Dermis microvascular lymphatic vessel endothelial cell (primary cell): ENCODE measurements at regions not wholly inside any gene's neighbourhood (a gene's known extent, or its start where the extent isn't known, plus 50 kb on each side); places are given as distances from the start of the nearest gene placed in this dataset.
"Not testable (repeated sequence)": the region's sequence is repeated elsewhere in the genome, so short reads cannot be mapped to it uniquely, and the experiment has no call there.

Experiments used
- DNase-seq, 2 donors: peaks; one replicate each; pipeline versions ENCODE4 v3.0.0 to v3.0.0-alpha.2; 2010; ENCODE audit warnings: low read depth in 2 of 2

- DNase-seq: no peak
Observed at GRCh38 chr4:3615386-3616286, 83.4 kb upstream of the LRPAP1 start.

- no peak for DNase-seq
Observed at GRCh38 chr4:3614731-3614980, 82.4 kb upstream of the LRPAP1 start.

GRCh38 chr4:3613967-3614730, 81.9 kb upstream of the LRPAP1 start:
- no peak for DNase-seq

- DNase-seq: no peak
Observed at GRCh38 chr4:3612934-3613333, 80.7 kb upstream of the LRPAP1 start.

GRCh38 chr4:3612281-3612680, 80.1 kb upstream of the LRPAP1 start:
- no peak for DNase-seq

GRCh38 chr4:3611778-3612177, 79.6 kb upstream of the LRPAP1 start:
- DNase-seq: no peak

GRCh38 chr4:3610851-3611250, 78.6 kb upstream of the LRPAP1 start:
- DNase-seq: not testable (repeated sequence)

GRCh38 chr4:3609905-3610304, 77.7 kb upstream of the LRPAP1 start:
- not testable (repeated sequence) for DNase-seq

DNA sequence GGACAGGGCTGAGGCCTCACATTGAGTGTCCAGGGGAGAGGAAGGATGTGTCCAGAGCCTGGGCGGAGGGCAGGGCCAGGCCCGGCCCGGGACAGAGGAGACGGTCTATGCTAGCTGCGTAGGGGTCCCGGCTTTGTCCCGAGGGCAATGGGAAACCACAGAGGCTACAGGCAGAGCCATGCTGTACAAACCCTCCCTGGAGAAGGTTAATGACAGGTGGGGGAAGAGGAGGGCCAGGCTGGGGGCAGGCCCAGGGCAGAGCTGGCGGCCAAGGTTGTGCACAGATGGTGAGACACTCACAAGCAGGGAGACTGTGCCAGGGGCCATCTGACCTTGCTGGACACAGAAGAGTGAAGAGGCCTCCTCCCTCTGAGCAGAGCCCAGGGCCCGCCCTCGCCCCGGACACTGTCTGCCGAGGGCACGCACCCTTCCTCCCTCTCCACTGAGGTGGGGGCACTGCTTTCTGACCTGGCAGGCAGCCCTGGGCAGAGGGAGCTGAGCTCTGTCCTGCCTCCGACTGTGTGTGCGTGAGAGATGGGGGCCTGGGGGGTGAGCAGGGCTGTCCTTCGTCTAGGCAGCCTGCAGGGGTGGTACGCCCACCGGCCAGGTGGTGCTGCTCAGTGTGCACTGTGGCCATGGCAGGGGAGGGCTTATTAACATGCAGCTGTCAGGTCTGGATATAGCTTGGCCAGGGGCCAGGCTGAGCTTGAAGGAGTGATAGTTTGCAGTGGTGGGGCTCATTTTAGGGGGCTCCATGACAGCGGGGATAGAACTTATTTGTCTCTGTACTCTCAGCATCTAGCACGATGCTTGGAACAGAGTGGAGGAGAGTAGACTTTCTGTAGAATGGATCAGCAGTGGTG, 75.7 kb upstream of the LRPAP1 start:
- DNase-seq: no peak

DNA sequence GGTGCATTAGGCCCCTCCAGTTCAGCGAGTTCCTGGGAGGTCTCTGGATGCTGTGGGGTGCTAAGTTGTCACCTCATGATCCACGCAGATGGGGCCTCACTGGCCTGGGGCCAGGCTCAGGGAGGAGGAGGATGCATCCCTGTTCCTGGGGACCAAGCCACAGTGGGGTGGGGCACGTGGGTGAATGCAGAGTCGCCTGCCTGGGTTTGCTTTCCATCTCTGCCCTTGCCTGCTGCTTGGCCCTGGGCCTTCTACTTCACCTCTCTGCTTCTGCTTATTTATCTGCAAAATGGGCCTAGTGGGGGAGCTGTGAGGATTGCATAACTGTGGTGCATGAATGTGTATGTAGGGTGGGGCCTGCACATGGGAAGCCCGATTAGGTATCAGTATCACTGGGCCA, 74.6 kb upstream of the LRPAP1 start:
- DNase-seq: not testable (repeated sequence)

DNA sequence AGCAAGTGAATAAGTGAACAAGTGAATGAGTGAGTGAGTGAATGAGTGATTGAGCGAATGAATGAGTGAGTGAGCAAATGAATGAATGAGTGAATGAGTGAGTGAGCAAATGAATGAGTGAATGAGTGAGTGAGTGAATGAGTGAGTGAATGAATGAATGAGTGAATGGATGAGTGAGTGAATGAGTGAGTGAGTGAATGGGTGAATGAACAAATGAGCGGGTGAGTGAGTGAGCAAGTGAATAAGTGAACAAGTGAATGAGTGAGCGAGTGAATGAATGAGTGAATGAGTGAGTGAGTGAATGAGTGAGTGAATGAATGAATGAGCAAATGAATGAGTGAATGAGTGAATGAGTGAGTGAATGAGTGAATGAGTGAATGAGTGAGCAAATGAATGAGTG, 74.0 kb upstream of the LRPAP1 start:
- not testable (repeated sequence) for DNase-seq

DNA sequence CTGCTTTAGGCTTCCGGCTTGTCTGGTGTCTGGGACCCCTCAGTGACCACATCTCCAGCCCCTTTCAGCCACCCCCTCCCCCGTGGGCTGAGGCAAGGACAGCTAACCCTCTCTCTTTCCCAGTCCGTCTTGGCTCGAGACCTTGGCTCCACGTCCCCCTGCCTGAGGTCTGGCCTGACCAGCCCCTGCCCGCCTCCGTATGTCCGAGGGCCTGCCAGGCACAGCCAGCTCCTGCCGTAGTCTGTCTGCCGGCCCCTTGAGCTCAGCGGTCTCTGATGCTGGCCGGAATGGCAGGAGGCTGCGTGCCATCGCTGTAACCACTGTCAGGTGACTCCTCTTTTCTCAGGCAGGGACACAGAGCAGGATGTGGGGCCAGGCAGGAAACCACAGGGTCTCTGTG, 73.3 kb upstream of the LRPAP1 start:
- no peak for DNase-seq

DNA sequence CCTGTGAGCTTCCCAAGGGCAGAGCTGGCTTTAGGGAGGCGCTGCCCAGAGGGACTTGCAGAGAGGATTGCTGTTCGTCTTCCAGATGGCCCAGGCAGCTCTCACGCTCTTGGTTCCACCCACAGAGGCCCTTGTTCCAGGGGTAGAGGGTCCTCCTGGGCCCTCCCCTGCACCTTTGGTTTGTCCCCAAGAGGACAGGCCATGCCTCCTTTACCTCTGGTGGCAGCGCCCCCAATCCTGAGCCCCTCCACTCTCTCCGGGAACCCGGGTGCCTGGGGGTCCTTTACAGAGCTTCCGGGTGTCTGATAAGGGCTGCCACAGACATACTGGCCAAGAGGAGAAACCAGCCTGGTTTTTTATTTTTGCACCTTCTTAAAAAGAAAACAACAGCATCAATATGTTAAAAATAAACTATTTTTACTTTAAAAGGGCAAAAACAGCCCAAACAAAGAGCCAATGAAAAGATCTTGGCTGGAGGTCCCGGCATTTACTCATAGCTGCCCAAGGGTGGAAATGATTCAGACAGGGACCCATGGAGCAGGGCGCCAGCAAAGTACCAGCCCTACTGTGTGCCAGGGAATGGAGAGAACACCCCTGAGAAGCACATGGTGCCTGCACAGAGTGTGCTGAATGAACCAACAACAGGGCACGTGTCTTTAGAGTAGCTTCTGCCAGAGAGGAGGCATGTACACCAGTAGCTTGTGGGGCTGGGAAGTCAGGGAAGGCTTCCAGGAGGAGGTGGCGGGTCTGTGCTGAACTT, 70.8 kb upstream of the LRPAP1 start:
- not testable (repeated sequence) for DNase-seq

- no peak for DNase-seq
Observed at GRCh38 chr4:3601992-3602391, 69.8 kb upstream of the LRPAP1 start.

GRCh38 chr4:3601108-3601690, 69.0 kb upstream of the LRPAP1 start:
- not testable (repeated sequence) for DNase-seq

- no peak for DNase-seq
Observed at GRCh38 chr4:3599951-3600350, 67.7 kb upstream of the LRPAP1 start.

- no peak for DNase-seq
Observed at GRCh38 chr4:3598695-3599227, 66.5 kb upstream of the LRPAP1 start.

- DNase-seq: not testable (repeated sequence)
Observed at GRCh38 chr4:3597896-3598505, 65.8 kb upstream of the LRPAP1 start.

- DNase-seq: peak in 1 of 2 donors; percentile 21
Observed at GRCh38 chr4:3596957-3597733, 64.9 kb upstream of the LRPAP1 start.
